ENCODE measurements at regions not wholly inside any gene's neighbourhood (a gene's known extent, or its start where the extent isn't known, plus 50 kb on each side); places are given as distances from the start of the nearest gene placed in this dataset.
"Not testable (repeated sequence)": the region's sequence is repeated elsewhere in the genome, so short reads cannot be mapped to it uniquely, and the experiment has no call there.

GRCh38 chr12:73585136-73585535 is 952.5 kb upstream of the ATXN7L3B start:
- DNase-seq: no peak

- no peak for DNase-seq
Observed at GRCh38 chr12:73589220-73589619, 948.4 kb upstream of the ATXN7L3B start.

GRCh38 chr12:73598626-73599025 is 939.0 kb upstream of the ATXN7L3B start:
- no peak for DNase-seq

- no peak for DNase-seq
Observed at GRCh38 chr12:73599268-73599667, 938.4 kb upstream of the ATXN7L3B start.

DNA sequence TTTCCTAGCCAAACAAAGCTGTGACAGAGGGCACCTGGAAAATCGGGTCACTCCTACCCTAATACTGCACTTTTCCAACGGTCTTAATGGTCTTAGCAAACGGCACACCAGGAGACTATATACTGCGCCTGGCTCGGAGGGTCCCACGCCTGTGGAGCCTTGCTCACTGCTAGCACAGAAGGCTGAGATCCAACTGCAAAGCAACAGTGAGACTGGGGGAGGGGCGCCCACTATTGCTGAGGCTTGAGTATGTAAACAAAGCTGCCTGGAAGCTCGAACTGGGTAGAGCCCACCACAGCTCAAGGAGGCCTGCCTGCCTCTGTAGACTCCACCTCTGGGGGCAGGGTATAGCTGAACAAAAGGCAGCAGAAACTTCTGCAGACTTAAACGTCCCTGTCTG is 931.7 kb upstream of the ATXN7L3B start:
- DNase-seq: not testable (repeated sequence)

- no peak for DNase-seq
Observed at GRCh38 chr12:73612551-73612950, 925.1 kb upstream of the ATXN7L3B start.

GRCh38 chr12:73623421-73623820 is 914.2 kb upstream of the ATXN7L3B start:
- no peak for DNase-seq

DNA sequence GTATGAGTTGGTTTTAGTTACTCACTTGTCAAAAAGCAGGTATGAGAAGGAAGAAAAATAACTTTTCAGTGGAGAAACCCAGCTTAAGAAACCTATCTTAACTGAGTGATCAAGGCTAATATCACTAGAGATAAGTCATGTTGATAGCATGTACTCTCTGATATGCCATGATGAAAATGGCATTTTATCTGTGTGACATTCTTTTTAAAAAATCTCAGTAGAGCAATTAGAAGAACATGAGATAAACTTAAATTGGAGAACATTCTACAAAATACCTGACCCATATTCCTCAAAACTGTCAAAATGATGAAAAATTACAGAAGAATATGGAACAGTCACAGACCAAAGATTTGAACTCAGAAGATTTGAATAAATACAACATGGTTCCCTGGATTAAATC is 912.4 kb upstream of the ATXN7L3B start:
- no peak for DNase-seq

DNA sequence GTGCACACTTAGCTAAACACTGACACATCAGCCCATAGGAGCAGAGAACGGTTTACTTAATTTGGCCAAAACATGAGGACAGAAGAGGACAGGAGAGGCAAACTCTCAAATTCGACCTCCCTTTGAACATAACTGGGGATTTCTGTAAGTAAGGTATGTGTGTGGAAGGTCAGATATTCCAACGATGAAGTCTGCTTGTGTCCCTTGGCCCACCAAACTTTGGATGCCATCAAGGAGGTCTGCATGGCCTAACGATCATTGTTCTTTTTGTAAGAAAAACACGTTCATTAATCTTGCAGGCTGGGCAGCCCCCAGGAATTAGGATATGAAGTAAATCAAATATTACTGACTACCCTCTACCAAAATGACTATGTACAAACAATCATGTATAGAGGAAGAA is 908.5 kb upstream of the ATXN7L3B start:
- DNase-seq: no peak

- no peak for DNase-seq
Observed at GRCh38 chr12:73629893-73630831, 907.5 kb upstream of the ATXN7L3B start.

- no peak for DNase-seq
Observed at GRCh38 chr12:73632191-73632590, 905.4 kb upstream of the ATXN7L3B start.

DNA sequence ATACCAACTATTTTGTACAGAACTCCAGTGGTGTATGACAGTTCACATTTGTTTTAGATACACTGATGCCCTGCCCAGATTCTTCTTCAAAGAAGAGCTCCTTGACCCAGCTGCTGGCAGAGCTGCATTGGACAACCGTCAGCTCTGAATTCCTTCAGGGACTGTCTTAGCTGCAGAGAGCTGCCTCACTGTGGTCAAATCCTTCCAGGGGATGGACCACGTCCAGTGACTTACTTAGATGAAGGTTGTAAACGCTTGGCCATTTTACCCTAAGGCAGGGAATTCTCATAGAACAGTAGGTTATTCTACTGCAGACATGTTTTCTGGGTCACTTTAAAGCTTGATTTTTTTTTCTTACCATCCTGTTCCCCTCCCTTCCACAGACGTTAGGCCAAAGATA is 905.0 kb upstream of the ATXN7L3B start:
- DNase-seq: no peak

DNA sequence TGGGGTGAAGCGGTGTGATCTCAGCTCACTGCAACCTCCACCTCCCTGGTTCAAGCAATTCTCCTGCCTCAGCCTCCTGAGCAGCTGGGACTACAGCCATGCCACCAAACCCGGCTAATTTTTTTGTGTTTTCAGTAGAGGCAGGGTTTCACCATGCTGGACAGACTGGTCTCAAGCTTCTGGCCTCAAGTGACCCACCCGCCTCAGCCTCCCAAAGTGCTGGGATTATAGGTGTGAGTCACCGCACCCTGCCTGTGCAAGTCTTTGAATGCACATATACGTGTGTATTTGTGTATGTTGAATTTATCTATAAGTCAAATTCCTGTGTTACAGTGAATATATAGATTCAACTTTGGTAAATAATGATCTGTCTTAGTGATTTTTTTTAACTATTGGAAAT is 898.2 kb upstream of the ATXN7L3B start:
- DNase-seq: not testable (repeated sequence)

DNA sequence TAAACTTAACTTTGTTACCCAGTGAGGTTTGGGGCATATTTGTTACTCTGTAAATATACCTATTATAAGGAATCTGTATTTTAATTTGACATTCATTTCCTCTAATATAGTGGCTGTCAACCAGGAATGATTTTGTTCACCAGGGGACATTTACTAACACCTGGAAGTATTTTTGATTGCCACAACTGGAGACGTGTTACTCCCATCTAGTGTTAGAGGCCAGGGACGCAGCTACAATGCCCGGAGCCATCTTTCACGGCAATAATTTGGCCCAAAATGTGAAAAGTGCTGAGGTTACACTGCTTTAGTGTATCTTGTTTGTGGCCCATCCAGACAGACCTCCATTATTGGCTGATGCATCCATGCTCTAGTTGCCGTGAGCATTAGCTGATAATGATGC is 881.3 kb upstream of the ATXN7L3B start:
- no peak for DNase-seq

DNA sequence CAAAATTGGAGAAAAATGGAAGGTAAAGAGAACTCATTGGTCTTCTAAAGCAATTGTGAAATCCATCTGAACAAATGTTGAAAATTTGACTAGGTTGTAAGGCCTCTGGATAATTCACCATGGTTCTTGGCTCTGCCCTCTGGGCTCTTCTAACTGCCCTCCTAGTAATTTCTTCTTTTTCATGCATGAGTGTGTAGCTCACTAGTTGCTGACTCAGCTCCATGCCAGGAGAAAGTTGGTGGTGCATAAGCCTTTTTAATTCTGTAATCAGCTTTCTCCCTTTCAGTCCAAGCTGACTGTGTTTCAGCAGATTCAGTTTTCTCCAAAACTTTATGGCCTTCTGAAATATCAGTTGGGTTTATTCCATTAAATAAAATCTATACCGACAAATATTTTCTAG is 877.8 kb upstream of the ATXN7L3B start:
- no peak for DNase-seq

DNA sequence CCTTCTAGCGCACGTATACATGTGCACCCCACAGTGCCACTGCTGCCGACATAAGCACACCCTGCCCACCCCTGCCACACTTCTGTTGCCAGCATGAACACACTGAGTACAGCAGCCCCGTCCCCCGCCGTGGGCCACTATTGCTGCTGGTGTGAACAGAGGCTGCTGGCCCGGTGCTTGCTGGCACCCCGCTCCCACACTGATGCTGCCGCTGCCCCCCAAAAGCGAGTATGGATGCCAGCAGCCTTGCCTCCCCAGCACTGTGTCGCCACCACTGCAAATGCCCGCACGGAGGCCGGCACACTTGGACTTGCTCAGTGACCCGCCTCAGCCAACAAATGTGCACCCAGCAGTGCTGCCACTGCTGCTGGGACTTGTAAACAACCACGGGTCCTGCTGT is 872.4 kb upstream of the ATXN7L3B start:
- no peak for DNase-seq

- DNase-seq: not testable (repeated sequence)
Observed at GRCh38 chr12:73671550-73671949, 866.1 kb upstream of the ATXN7L3B start.

GRCh38 chr12:73677520-73678291 is 859.9 kb upstream of the ATXN7L3B start:
- DNase-seq: no peak

- DNase-seq: no peak
Observed at GRCh38 chr12:73678335-73678734, 859.3 kb upstream of the ATXN7L3B start.

DNA sequence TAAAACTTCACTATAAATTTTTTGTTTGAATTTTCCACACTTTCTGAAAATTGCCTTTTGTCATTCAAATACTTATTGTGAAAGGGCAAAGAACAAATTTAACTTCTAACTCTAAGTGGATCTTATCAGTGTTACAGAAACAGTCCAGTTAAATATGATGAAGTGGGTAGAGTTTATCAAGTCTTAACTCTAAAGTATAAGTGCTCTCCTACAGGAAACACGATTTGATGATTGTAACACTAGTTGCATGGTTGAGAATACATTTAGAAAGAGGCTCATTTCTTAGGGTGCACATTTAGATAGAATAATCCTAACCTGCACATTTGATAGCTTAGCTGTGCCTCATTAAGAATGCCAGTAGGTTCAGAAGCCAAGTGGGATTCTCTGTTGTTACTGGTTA is 838.3 kb upstream of the ATXN7L3B start:
- DNase-seq: no peak

DNA sequence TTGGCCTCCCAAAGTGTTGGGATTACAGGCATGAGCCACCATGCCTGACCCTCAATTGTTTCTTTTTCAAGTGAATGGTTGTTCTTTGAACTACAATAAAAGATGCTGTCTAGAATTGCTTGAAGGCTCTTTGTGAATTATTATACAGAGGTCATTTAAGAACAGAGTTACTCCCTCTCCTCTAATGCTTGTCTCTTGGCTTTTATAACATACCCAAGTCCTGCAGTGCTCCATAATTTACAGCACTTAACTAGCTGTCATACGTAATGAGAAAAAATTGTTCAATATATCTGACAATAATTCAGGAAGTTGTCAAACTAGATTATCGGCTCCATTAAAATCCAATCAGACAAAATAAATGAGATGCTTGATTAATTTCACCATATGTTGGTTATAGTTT is 823.0 kb upstream of the ATXN7L3B start:
- no peak for DNase-seq

GRCh38 chr12:73716143-73716542 is 821.5 kb upstream of the ATXN7L3B start:
- not testable (repeated sequence) for DNase-seq

- no peak for DNase-seq
Observed at GRCh38 chr12:73719223-73719622, 818.4 kb upstream of the ATXN7L3B start.

- DNase-seq: no peak
Observed at GRCh38 chr12:73726881-73727280, 810.8 kb upstream of the ATXN7L3B start.

All from right hindlimb (tissue), 1 donor.